T follicular helper cell (primary cell): ENCODE measurements at regions not wholly inside any gene's neighbourhood (a gene's known extent, or its start where the extent isn't known, plus 50 kb on each side); places are given as distances from the start of the nearest gene placed in this dataset.

Experiments used
- DNase-seq: peaks from one replicate; pipeline ENCODE4 v3.0.0-alpha.2; 2020; ENCODE audit warnings: low read depth

- no peak for DNase-seq
These were observed 332.6 kb downstream of the NPHP4 start for GRCh38 chr1:5659606-5660005.

- no peak for DNase-seq
These were observed 333.6 kb downstream of the NPHP4 start for GRCh38 chr1:5658340-5659316.

DNA sequence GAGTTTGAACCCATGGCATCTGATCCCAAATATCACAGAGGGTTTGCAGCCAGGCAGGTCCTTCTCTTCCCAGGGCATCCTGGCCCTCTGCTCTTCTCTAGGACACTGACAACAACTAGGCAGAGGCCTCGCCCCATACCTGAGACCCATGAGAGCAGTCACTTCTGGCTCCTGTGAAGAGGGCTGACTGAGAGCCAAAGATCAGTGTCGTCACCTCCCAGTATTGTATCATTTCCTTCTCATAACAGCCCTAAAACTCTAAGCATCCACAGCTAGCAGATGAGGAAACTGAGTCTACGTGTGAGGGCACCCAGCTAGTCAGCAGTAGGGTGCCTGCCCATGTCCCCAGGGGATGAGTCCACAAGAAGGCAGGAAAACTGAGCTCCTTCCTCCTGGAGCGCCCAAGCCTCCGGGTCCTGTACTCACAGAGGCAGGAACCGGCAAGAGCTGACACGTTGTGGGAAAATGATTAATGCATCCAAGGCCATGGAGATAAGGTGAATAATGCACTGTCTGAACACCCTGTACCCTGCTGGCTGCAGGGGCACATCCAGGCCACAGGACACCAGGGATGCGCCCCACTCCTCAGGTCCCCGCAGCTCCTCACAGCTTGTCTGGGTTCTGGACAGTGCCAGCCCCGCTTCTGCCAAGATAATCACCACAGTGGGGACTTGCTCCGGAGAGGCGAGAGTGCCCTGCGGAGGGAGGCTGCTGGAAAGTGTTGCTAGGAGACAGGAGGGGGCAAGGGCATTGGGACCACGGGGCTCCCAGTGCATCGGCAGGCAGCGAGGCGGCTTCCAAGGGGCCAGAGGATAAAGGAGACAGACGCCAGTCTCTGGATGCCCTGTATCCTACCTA is 340.0 kb downstream of the NPHP4 start:
- DNase-seq = no peak

- DNase-seq = no peak
These were observed 340.8 kb downstream of the NPHP4 start for GRCh38 chr1:5651473-5651872.

GRCh38 chr1:5651027-5651410 is 341.2 kb downstream of the NPHP4 start:
- DNase-seq = no peak

DNA sequence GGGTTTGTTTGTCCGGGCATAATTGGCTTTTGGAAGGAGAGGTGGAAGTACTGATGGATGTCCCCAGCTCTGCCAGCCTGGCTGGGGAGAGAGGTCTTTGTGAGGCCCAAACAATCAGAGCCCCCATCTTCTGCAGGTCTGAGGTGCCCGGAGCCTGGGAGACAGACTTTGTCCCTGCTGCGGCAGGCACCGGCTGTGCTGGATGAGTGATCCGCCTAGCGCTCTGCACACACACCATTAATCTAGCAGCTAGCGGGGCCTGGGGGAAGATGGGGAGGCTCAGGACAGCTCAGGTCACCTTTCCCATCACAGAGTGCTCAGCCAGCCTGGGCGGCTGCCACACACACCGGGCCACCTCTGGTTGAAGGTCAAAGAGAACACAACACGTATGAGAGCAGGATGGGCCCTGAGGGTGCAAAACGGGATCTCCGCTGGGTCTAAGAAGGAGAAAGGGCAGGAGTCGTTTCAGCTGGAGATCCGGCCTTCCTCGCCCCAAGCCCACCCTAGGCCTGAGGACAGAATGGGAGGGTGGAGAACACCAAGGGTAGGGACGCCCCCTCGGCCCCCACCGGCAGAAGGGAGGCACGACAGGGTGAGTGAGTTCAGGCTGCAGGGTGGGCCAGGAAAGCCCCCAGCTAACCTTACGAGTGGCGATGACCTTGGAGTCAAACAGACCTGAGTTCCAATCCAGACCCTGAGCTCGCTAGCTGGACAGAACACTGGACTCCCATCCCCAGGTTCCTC is 341.8 kb downstream of the NPHP4 start:
- DNase-seq = no peak

DNA sequence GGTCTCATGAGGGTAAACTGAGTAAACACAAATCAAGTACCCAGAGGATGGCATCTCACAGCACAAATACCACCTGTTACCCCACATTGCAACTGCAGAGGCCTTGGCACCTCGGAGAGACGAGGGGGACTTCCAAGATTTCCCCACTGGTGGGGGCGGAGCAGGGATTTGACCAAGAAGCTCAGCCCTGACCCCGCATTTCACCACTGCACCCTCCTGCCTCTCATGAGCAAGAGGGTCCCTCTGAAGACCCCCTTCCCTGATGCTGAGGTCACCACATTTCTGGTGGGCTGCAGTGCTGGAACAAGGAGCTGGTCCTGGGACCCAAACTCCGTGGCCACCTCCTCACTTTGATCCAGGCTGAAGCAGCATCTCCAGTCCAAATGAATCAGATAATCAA is 342.4 kb downstream of the NPHP4 start:
- no peak for DNase-seq

- DNase-seq = no peak
These were observed 343.1 kb downstream of the NPHP4 start for GRCh38 chr1:5649166-5649551.

GRCh38 chr1:5648410-5649165 is 343.6 kb downstream of the NPHP4 start:
- DNase-seq = no peak

DNA sequence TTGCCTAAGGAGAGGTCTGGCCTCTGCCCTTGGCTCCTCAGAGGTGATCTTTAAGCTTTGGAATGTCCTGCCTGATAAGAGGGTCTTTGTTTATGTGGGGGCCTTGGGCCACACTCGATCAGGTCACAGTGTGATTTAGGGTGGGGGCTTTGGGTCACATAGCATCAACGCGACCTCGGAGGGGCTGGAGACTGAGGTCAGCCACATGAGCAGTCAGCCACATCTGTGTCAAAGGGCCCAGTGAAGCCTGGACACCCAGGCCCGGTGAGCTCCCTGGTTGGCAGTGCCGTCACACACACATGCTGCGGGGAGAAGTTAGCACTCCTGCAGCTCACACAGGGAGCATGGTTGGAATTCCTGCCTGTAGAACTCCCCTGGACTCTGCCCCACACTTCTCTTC is 345.0 kb downstream of the NPHP4 start:
- DNase-seq = no peak

GRCh38 chr1:5646486-5647149 is 345.6 kb downstream of the NPHP4 start:
- DNase-seq = no peak

DNA sequence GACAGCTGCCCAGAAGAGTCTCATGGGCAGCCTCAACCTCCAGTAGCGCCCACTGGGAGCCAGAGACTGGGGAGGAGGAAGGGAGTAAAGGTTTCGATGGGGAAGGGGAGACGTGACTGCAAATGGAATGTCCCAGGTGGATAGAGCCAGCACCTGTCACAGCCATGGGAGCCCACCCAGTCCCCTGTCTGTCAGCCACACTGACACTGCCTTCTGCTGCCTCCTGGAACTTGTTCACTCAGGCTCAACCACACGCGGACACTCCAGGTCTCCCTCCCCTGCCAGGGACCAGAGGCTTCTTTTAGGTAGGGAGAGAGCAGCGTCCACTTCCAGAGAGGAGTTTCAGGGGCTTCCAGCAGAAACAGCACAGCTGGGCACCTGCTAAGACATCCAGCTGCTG is 346.3 kb downstream of the NPHP4 start:
- no peak for DNase-seq

DNA sequence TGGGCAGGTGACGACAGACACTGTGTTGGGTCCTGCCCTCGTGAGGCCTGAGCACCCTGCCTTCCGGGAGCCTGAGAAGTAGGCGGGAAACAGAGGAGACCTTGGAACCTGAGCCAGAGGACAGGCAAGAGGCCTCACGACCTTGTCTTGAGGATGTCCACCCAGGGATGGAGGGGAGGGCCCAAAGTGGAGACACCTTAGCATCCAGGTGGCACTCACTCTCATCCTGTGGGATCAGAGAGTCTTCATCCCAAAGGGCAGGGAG is 347.2 kb downstream of the NPHP4 start:
- no peak for DNase-seq

DNA sequence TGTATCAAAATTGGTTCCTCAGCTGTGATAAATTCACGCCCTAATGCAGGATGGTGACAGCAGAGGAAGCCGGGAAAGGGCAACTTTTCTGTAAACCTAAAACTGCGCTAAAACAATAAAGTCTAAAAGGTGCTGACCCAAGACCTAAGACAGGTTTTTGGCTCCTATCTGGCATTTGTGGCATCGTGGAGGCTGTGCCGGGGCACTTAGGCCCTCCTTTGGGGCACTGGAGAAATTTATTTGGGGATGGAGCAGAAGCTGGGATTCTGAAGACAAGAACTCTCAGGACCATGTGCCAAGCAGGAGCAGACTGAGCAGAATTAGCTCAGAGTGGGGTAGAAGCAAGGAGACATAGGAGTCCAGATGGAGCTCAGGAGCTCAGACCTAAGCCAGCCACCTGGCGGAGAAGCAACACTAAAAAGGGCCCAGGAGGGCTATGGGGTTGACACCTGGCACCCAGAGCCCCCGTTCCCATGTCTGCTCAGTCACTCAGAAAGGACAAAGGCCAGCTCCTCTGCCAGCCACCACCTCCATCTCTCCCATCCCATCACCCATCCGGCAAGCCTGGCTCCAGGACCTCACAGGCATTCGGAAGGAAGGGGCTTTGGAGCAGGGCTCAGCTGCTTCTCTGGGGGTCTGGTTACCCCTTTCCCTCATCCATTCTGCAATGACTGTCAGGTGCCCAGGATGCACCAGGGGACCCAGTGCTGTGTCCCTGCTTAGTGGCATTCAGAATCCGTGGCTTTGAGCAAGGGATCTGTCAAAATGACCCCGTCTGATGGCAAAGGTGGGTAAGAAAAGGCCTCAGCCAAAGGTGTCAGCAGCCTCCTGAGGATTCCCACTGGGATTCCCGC is 347.7 kb downstream of the NPHP4 start:
- no peak for DNase-seq

- no peak for DNase-seq
These were observed 348.7 kb downstream of the NPHP4 start for GRCh38 chr1:5643360-5644107.

DNA sequence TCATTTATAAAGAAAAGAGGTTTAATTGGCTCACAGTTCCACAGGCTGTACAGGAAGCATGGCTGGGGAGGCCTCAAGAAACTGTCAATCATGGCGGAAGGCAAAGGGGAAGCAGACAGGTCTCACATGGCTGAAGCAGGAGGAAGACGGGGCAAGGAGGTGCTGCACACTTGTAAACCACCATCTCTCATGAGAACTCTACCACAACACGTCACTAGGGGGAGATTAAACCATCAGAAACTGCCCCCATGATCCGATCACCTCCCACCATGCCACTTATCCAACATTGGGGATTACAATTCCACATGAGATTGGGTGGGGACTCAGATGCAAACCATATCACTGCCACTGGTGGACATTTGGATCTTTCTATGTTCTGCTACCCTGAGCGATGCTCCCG is 351.4 kb downstream of the NPHP4 start:
- DNase-seq = no peak

DNA sequence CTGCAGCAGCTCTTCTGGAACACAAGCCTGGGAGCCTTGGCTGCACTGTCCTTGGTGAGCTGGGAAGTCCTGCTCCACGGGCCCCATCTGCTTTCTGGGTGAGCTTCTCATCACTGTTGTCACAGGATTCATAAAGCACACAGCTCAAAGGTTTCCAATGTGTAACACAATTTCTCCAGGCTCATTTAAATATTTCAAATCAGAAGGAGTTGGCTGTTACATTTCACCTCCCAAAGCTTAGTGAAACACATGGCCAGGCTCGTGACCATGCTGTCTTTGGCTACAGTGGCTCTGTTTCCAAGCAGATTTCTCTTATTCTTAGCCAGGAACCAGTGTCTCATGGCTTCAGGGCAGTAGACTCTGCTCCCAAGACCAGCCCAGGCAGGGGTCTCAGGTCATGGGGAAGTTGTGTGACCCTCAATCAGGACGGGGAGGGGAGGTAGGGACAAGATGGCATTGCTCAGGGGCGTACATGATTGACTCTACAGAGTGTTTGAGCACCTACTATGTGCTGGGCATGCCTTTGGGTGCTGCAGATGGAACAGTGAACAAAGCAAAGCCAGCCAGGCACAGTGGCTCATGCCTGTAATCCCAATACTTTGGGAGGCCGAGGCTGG is 353.0 kb downstream of the NPHP4 start:
- no peak for DNase-seq

DNA sequence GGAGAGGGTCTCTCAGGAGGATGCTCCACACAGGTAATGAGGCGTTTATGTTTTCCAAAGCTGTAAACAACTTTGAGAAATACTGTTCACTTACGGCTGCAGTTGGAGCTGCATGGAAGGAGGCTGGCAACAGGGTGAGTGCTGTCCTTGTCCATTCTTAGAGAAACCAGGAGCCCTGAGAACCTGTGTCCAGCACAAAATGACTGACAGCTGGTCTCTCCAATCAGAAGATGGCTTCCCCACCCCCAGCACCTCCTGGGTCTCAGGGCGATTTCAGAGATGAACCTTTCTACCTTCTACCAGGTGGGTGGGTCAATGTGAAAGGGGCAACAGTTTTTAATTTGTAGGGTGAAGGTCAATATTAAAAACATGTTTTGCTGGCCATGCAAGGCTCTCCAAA is 353.6 kb downstream of the NPHP4 start:
- no peak for DNase-seq

DNA sequence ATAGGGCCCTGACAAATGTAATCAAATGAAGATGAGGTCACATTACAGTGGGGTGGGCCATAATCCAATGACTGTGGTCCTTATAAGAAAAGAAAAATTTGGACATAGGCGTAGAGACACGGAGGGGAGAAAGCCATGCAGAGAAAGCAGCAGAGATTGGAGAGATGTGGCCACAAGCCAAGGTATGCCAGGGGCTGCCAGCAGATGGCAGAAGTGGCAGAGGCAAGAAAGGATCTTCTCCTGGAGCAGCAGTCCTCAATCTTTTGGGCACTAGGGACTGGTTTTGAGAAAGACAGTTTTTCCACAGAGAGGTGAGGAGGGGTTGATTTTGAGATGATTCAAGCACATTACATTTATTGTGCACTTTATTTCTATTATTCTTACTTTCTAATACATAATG is 355.1 kb downstream of the NPHP4 start:
- DNase-seq = peak; percentile 13
